ENCODE measurements at regions not wholly inside any gene's neighbourhood (a gene's known extent, or its start where the extent isn't known, plus 50 kb on each side); places are given as distances from the start of the nearest gene placed in this dataset.

GRCh38 chr2:7886666-7887065 lies 795.2 kb upstream of the ID2 start:
- intact Hi-C loops (cut with DNase I) = no loop called here
- DNase-seq = no peak
- Histone ChIP-seq H3K36me3 (no peaks in the 10 kb centered on the region), H3K4me3 (replicated peaks in 1 of 3) (no peak overlapping the region), H3K9me3 (no peaks in the 10 kb centered on the region), H3K4me1 (peaks cover 0 to 7% of the 10 kb centered on the region in 2 donors), H3K27ac (no peak overlapping the region), H3K27me3 (no peaks in the 10 kb centered on the region)
- 93 to 94% methylated on average over 2 of the region's 2 CpGs for WGBS, 2 donors
- no peak for TF ChIP-seq CTCF (IDR thresholded peaks at IDR 0.05)
- no peak for TF ChIP-seq POLR2A (IDR thresholded peaks at IDR 0.05)

GRCh38 chr2:7887441-7887840 lies 794.4 kb upstream of the ID2 start:
- no peak for DNase-seq
- Histone ChIP-seq H3K27ac (no peak overlapping the region), H3K9me3 (no peaks in the 10 kb centered on the region), H3K4me3 (replicated peaks in 1 of 3) (no peak overlapping the region), H3K27me3 (no peaks in the 10 kb centered on the region), H3K4me1 (peaks cover 0 to 7% of the 10 kb centered on the region in 2 donors), H3K36me3 (no peaks in the 10 kb centered on the region)
- TF ChIP-seq POLR2A (IDR thresholded peaks at IDR 0.05) = no peak
- TF ChIP-seq CTCF (IDR thresholded peaks at IDR 0.05) = no peak
- WGBS, 2 donors = 94 to 95% methylated on average over 7 of the region's 7 CpGs
- intact Hi-C loops (cut with DNase I) = no loop called here

- WGBS, 2 donors = 77 to 85% methylated on average over 4 of the region's 4 CpGs
- peaks cover 0 to 7% of the 10 kb centered on the region in 2 donors for H3K4me1 ChIP-seq
- no peak overlapping the region for H3K4me3 ChIP-seq (replicated peaks in 1 of 3)
- H3K9me3 ChIP-seq = no peaks in the 10 kb centered on the region
- H3K27me3 ChIP-seq = no peaks in the 10 kb centered on the region
- H3K36me3 ChIP-seq = no peaks in the 10 kb centered on the region
- no peak for TF ChIP-seq POLR2A (IDR thresholded peaks at IDR 0.05)
- no peak for TF ChIP-seq CTCF (IDR thresholded peaks at IDR 0.05)
- DNase-seq = no peak
- intact Hi-C loops (cut with DNase I) = no loop called here
- H3K27ac ChIP-seq = no peak overlapping the region
Measured at GRCh38 chr2:7888876-7889275, 793.0 kb upstream of the ID2 start.

- DNase-seq = no peak
- 94 to 97% methylated on average over 2 of the region's 2 CpGs for WGBS, 2 donors
- TF ChIP-seq POLR2A (IDR thresholded peaks at IDR 0.05) = no peak
- TF ChIP-seq CTCF (IDR thresholded peaks at IDR 0.05) = no peak
- Histone ChIP-seq H3K4me1 (no peaks in the 10 kb centered on the region), H3K36me3 (no peaks in the 10 kb centered on the region), H3K27ac (no peak overlapping the region), H3K9me3 (no peaks in the 10 kb centered on the region), H3K4me3 (replicated peaks in 1 of 3) (no peak overlapping the region), H3K27me3 (no peaks in the 10 kb centered on the region)
- intact Hi-C loops (cut with DNase I) = no loop called here
Measured at GRCh38 chr2:7891312-7891711, 790.5 kb upstream of the ID2 start.

GRCh38 chr2:7895289-7895688 lies 786.6 kb upstream of the ID2 start:
- H3K4me3 ChIP-seq (replicated peaks in 1 of 3) = no peak overlapping the region
- intact Hi-C loops (cut with DNase I) = no loop called here
- no peaks in the 10 kb centered on the region for H3K9me3 ChIP-seq
- no peak overlapping the region for H3K27ac ChIP-seq
- WGBS, 2 donors = 80 to 98% methylated on average over 3 of the region's 3 CpGs
- DNase-seq = no peak
- TF ChIP-seq POLR2A (IDR thresholded peaks at IDR 0.05) = no peak
- no peak for TF ChIP-seq CTCF (IDR thresholded peaks at IDR 0.05)
- H3K4me1 ChIP-seq = no peaks in the 10 kb centered on the region
- H3K36me3 ChIP-seq = no peaks in the 10 kb centered on the region
- no peaks in the 10 kb centered on the region for H3K27me3 ChIP-seq
